HEK293 (cell line): ENCODE measurements at regions not wholly inside any gene's neighbourhood (a gene's known extent, or its start where the extent isn't known, plus 50 kb on each side); places are given as distances from the start of the nearest gene placed in this dataset.

Source experiments
- ZNF10 ChIP-seq: fragments of 450-650 bp; formaldehyde crosslinking; IDR thresholded peaks from 2 replicates; pipeline ENCODE4 v1.5.1; 2017; ENCODE audit warnings: missing biosample characterization, missing genetic modification characterization
- ZNF133 ChIP-seq: fragments of 450-650 bp; formaldehyde crosslinking; IDR thresholded peaks from 2 replicates; pipeline ENCODE4 v1.5.1; 2016; ENCODE audit warnings: missing biosample characterization, missing genetic modification characterization
- ZNF16 ChIP-seq: fragments of 450-650 bp; formaldehyde crosslinking; IDR thresholded peaks from 2 replicates; pipeline ENCODE4 v1.5.1; 2016; ENCODE audit warnings: low read depth, missing biosample characterization, missing genetic modification characterization
- ZNF274 ChIP-seq, 2 experiments: fragments of 200-500 bp in 1 of 2; fragments of 450-650 bp in 1 of 2; sonication (Bioruptor generic) in 1 of 2; formaldehyde crosslinking in 1 of 2; IDR thresholded peaks; 2 replicates each; pipeline versions ENCODE4 v1.5.1 to v1.6.1; 2014 to 2016; ENCODE audit warnings: borderline replicate concordance in 1 of 2, inconsistent platforms in 1 of 2, low read length in 1 of 2, missing biosample characterization in 1 of 2, missing genetic modification characterization in 1 of 2
- ZNF610 ChIP-seq: fragments of 450-650 bp; formaldehyde crosslinking; IDR thresholded peaks from 2 replicates; pipeline ENCODE4 v1.5.1; 2016; ENCODE audit warnings: missing biosample characterization, missing genetic modification characterization, borderline replicate concordance
- ZNF660 ChIP-seq: fragments of 450-650 bp; IDR thresholded peaks from 2 replicates; pipeline ENCODE4 v1.5.1; 2018; ENCODE audit warnings: missing biosample characterization, mild to moderate bottlenecking, missing genetic modification characterization
- ZNF776 ChIP-seq: fragments of 450-650 bp; formaldehyde crosslinking; IDR thresholded peaks from 2 replicates; pipeline ENCODE4 v1.5.0; 2017; ENCODE audit warnings: missing biosample characterization, missing genetic modification characterization, borderline replicate concordance
- ZNF843 ChIP-seq: fragments of 450-650 bp; formaldehyde crosslinking; IDR thresholded peaks from 2 replicates; pipeline ENCODE4 v1.5.1; 2016; ENCODE audit warnings: missing biosample characterization, missing genetic modification characterization
- TF ChIP-seq, protein P1 (sequence below): fragments of 450-650 bp; formaldehyde crosslinking; IDR thresholded peaks from 2 replicates; pipeline ENCODE4 v1.5.1; 2016; ENCODE audit warnings: missing biosample characterization, missing genetic modification characterization
- TF ChIP-seq, protein P2 (sequence below): fragments of 450-650 bp; formaldehyde crosslinking; IDR thresholded peaks from 2 replicates; pipeline ENCODE4 v1.5.1; 2016; ENCODE audit warnings: missing biosample characterization, missing genetic modification characterization
- TF ChIP-seq, protein P3 (sequence below): fragments of 450-650 bp; formaldehyde crosslinking; IDR thresholded peaks from 2 replicates; pipeline ENCODE4 v1.5.1; 2017; ENCODE audit warnings: missing biosample characterization, mild to moderate bottlenecking, missing genetic modification characterization, moderate library complexity
- TF ChIP-seq, protein P4 (sequence below): fragments of 450-650 bp; formaldehyde crosslinking; IDR thresholded peaks from 2 replicates; pipeline ENCODE4 v1.5.1; 2016; ENCODE audit warnings: missing biosample characterization, missing genetic modification characterization

DNA sequence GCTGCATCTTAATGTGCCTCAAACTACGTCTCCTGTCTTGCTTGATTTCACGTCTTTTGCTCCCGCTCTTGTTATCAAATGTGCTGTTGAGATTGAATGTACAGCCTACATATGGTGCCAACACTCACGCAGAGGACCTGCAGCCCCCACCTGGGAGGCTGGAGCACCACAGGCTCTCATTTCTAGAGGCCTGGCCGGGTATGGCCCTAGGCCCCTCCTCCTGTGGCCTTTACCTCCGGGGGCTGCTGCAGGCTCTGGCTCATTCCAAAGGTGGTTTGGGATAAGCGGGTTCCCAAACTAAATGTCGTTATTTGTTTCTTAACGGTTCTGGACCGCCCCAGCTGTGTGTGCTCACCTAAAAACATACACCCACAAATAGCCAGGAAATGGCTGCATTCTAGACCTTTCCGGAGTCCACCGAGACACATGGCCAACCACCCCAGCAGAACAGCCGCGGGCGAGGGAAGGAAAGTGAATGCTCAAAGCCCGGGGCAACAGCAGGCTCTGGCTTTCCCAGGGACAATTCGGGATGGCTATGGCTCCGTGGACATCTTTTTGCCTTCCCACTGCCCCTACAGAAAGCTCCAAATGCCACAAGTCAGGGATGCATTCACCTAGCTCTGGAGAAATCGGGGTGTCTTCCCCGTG is 105.9 kb downstream of the ENGASE start:
- TF ChIP-seq, protein P1, sequence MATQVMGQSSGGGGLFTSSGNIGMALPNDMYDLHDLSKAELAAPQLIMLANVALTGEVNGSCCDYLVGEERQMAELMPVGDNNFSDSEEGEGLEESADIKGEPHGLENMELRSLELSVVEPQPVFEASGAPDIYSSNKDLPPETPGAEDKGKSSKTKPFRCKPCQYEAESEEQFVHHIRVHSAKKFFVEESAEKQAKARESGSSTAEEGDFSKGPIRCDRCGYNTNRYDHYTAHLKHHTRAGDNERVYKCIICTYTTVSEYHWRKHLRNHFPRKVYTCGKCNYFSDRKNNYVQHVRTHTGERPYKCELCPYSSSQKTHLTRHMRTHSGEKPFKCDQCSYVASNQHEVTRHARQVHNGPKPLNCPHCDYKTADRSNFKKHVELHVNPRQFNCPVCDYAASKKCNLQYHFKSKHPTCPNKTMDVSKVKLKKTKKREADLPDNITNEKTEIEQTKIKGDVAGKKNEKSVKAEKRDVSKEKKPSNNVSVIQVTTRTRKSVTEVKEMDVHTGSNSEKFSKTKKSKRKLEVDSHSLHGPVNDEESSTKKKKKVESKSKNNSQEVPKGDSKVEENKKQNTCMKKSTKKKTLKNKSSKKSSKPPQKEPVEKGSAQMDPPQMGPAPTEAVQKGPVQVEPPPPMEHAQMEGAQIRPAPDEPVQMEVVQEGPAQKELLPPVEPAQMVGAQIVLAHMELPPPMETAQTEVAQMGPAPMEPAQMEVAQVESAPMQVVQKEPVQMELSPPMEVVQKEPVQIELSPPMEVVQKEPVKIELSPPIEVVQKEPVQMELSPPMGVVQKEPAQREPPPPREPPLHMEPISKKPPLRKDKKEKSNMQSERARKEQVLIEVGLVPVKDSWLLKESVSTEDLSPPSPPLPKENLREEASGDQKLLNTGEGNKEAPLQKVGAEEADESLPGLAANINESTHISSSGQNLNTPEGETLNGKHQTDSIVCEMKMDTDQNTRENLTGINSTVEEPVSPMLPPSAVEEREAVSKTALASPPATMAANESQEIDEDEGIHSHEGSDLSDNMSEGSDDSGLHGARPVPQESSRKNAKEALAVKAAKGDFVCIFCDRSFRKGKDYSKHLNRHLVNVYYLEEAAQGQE (tag by site-specific recombination), result no peak
- TF ChIP-seq, protein P2, sequence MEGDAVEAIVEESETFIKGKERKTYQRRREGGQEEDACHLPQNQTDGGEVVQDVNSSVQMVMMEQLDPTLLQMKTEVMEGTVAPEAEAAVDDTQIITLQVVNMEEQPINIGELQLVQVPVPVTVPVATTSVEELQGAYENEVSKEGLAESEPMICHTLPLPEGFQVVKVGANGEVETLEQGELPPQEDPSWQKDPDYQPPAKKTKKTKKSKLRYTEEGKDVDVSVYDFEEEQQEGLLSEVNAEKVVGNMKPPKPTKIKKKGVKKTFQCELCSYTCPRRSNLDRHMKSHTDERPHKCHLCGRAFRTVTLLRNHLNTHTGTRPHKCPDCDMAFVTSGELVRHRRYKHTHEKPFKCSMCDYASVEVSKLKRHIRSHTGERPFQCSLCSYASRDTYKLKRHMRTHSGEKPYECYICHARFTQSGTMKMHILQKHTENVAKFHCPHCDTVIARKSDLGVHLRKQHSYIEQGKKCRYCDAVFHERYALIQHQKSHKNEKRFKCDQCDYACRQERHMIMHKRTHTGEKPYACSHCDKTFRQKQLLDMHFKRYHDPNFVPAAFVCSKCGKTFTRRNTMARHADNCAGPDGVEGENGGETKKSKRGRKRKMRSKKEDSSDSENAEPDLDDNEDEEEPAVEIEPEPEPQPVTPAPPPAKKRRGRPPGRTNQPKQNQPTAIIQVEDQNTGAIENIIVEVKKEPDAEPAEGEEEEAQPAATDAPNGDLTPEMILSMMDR (tag by site-specific recombination), result no peak
- TF ChIP-seq ZNF274 (IDR thresholded peaks at IDR 0.05; ENCODE audit: low read length) (no peak), ZNF274 (tag by site-specific recombination; IDR thresholded peaks at IDR 0.05; ENCODE audit: borderline replicate concordance) (no peak), ZNF843 (tag by site-specific recombination) (no peak), ZNF610 (tag by site-specific recombination) (no peak), ZNF660 (tag by site-specific recombination) (no peak), ZNF16 (no peak), ZNF776 (no peak), ZNF133 (tag by site-specific recombination) (no peak), ZNF10 (tag by site-specific recombination) (no peak)
- TF ChIP-seq, protein P3, sequence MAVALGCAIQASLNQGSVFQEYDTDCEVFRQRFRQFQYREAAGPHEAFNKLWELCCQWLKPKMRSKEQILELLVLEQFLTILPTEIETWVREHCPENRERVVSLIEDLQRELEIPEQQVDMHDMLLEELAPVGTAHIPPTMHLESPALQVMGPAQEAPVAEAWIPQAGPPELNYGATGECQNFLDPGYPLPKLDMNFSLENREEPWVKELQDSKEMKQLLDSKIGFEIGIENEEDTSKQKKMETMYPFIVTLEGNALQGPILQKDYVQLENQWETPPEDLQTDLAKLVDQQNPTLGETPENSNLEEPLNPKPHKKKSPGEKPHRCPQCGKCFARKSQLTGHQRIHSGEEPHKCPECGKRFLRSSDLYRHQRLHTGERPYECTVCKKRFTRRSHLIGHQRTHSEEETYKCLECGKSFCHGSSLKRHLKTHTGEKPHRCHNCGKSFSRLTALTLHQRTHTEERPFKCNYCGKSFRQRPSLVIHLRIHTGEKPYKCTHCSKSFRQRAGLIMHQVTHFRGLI (tag by site-specific recombination), result no peak
- TF ChIP-seq, protein P4, sequence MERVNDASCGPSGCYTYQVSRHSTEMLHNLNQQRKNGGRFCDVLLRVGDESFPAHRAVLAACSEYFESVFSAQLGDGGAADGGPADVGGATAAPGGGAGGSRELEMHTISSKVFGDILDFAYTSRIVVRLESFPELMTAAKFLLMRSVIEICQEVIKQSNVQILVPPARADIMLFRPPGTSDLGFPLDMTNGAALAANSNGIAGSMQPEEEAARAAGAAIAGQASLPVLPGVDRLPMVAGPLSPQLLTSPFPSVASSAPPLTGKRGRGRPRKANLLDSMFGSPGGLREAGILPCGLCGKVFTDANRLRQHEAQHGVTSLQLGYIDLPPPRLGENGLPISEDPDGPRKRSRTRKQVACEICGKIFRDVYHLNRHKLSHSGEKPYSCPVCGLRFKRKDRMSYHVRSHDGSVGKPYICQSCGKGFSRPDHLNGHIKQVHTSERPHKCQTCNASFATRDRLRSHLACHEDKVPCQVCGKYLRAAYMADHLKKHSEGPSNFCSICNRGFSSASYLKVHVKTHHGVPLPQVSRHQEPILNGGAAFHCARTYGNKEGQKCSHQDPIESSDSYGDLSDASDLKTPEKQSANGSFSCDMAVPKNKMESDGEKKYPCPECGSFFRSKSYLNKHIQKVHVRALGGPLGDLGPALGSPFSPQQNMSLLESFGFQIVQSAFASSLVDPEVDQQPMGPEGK (tag by site-specific recombination), result no peak
